ENCODE measurements at regions not wholly inside any gene's neighbourhood (a gene's known extent, or its start where the extent isn't known, plus 50 kb on each side); places are given as distances from the start of the nearest gene placed in this dataset.

GRCh38 chr18:70501358-70501757 lies 212.5 kb downstream of the SOCS6 start:
- Histone ChIP-seq H3K36me3 (no peaks in the 10 kb centered on the region), H3K27me3 (no peaks in the 10 kb centered on the region), H3K4me3 (no peak overlapping the region), H3K27ac (no peak overlapping the region), H3K4me1 (ENCODE audit: low read depth) (no peaks in the 10 kb centered on the region), H3K9me3 (ENCODE audit: low read depth) (no peaks in the 10 kb centered on the region)
- TF ChIP-seq CTCF (IDR thresholded peaks at IDR 0.05; ENCODE audit: low read depth, low read length), result no peak
- DNase-seq (ENCODE audit: low read depth in 1 of 2, low spot score in 1 of 2), result no peak

- TF ChIP-seq CTCF (IDR thresholded peaks at IDR 0.05; ENCODE audit: low read depth, low read length), result no peak
- no peak for DNase-seq (ENCODE audit: low read depth in 1 of 2, low spot score in 1 of 2)
Observed at GRCh38 chr18:70500748-70501147, 211.9 kb downstream of the SOCS6 start.

GRCh38 chr18:70499218-70499691 lies 210.4 kb downstream of the SOCS6 start:
- DNase-seq (ENCODE audit: low read depth in 1 of 2, low spot score in 1 of 2), result no peak
- no peak for TF ChIP-seq CTCF (IDR thresholded peaks at IDR 0.05; ENCODE audit: low read depth, low read length)
- H3K4me1 ChIP-seq (ENCODE audit: low read depth), result no peaks in the 10 kb centered on the region
- no peak overlapping the region for H3K27ac ChIP-seq
- H3K27me3 ChIP-seq, result no peaks in the 10 kb centered on the region
- H3K36me3 ChIP-seq, result no peaks in the 10 kb centered on the region
- H3K9me3 ChIP-seq (ENCODE audit: low read depth), result no peaks in the 10 kb centered on the region
- no peak overlapping the region for H3K4me3 ChIP-seq

More at GRCh38 chr18:70500748-70501147, 211.9 kb downstream of the SOCS6 start:
- no peaks in the 10 kb centered on the region for H3K36me3 ChIP-seq
- H3K4me3 ChIP-seq, result no peak overlapping the region
- no peaks in the 10 kb centered on the region for H3K27me3 ChIP-seq
- no peaks in the 10 kb centered on the region for H3K9me3 ChIP-seq (ENCODE audit: low read depth)
- H3K27ac ChIP-seq, result no peak overlapping the region
- H3K4me1 ChIP-seq (ENCODE audit: low read depth), result no peaks in the 10 kb centered on the region

GRCh38 chr18:70496353-70497294 lies 207.8 kb downstream of the SOCS6 start:
- Histone ChIP-seq H3K4me1 (ENCODE audit: low read depth) (no peaks in the 10 kb centered on the region), H3K27ac (no peak overlapping the region), H3K36me3 (no peaks in the 10 kb centered on the region), H3K27me3 (no peaks in the 10 kb centered on the region), H3K4me3 (no peak overlapping the region), H3K9me3 (ENCODE audit: low read depth) (no peaks in the 10 kb centered on the region)
- no peak for DNase-seq (ENCODE audit: low read depth in 1 of 2, low spot score in 1 of 2)
- no peak for TF ChIP-seq CTCF (IDR thresholded peaks at IDR 0.05; ENCODE audit: low read depth, low read length)

- H3K27me3 ChIP-seq, result no peaks in the 10 kb centered on the region
- TF ChIP-seq CTCF (IDR thresholded peaks at IDR 0.05; ENCODE audit: low read depth, low read length), result no peak
- no peaks in the 10 kb centered on the region for H3K36me3 ChIP-seq
- DNase-seq (ENCODE audit: low read depth in 1 of 2, low spot score in 1 of 2), result no peak
- H3K4me1 ChIP-seq (ENCODE audit: low read depth), result no peaks in the 10 kb centered on the region
- no peak overlapping the region for H3K4me3 ChIP-seq
- H3K27ac ChIP-seq, result no peak overlapping the region
- H3K9me3 ChIP-seq (ENCODE audit: low read depth), result no peaks in the 10 kb centered on the region
Observed at GRCh38 chr18:70494524-70494923, 205.7 kb downstream of the SOCS6 start.

Data from cardiac muscle cell (in vitro differentiated cells and primary cell).